ENCODE measurements at regions not wholly inside any gene's neighbourhood (a gene's known extent, or its start where the extent isn't known, plus 50 kb on each side); places are given as distances from the start of the nearest gene placed in this dataset.

GRCh38 chr1:57887964-57888491 lies 464.2 kb upstream of the DAB1 start:
- Histone ChIP-seq H4K20me1 (ENCODE audit: insufficient read depth) (no peaks in the 10 kb centered on the region), H3K27ac (no peak overlapping the region), H3K9me3 (ENCODE audit: insufficient read depth, low read depth) (no peaks in the 10 kb centered on the region), H2AFZ (no peak overlapping the region), H3K4me1 (replicated peaks; ENCODE audit: insufficient read depth) (no peaks in the 10 kb centered on the region), H3K79me2 (ENCODE audit: low read depth) (no peaks in the 10 kb centered on the region), H3K36me3 (ENCODE audit: low read depth) (no peaks in the 10 kb centered on the region), H3K9me2 (ENCODE audit: insufficient read depth) (no peaks in the 10 kb centered on the region), H3K27me3 (ENCODE audit: insufficient read depth, low read depth) (peaks cover 4% of the 10 kb centered on the region; the same call in 1 of the 2 replicates), H3F3A (ENCODE audit: insufficient read depth, low read depth) (no peaks in the 10 kb centered on the region), H3K4me2 (no peak overlapping the region), H3K4me3 (no peak overlapping the region)
- TF ChIP-seq EZH2 (IDR thresholded peaks at IDR 0.05; ENCODE audit: low read depth) (no peak), CTCF (conservative IDR thresholded peaks at IDR 0.05) (no peak)
- intact Hi-C loops (cut with micrococcal nuclease; ENCODE audit: unreplicated experiment), result no loop called here
- no TSS peak for BruUV-seq (replicated peaks)
- no peak for DNase-seq
- POLR2A ChIA-PET (ENCODE audit: unreplicated experiment), result no interaction called here
- CTCF ChIA-PET, result no interaction called here

GRCh38 chr1:57886376-57886775 lies 462.5 kb upstream of the DAB1 start:
- H3K4me3 ChIP-seq, result no peak overlapping the region
- no peaks in the 10 kb centered on the region for H3K9me2 ChIP-seq (ENCODE audit: insufficient read depth)
- no peaks in the 10 kb centered on the region for H3K9me3 ChIP-seq (ENCODE audit: insufficient read depth, low read depth)
- no peaks in the 10 kb centered on the region for H3K4me1 ChIP-seq (replicated peaks; ENCODE audit: insufficient read depth)
- no peaks in the 10 kb centered on the region for H3K79me2 ChIP-seq (ENCODE audit: low read depth)
- no peak overlapping the region for H3K4me2 ChIP-seq
- H3K27me3 ChIP-seq (ENCODE audit: insufficient read depth, low read depth), result peaks cover 4% of the 10 kb centered on the region; the same call in 1 of the 2 replicates
- TF ChIP-seq CTCF (conservative IDR thresholded peaks at IDR 0.05) (no peak), EZH2 (IDR thresholded peaks at IDR 0.05; ENCODE audit: low read depth) (no peak)
- H3K36me3 ChIP-seq (ENCODE audit: low read depth), result no peaks in the 10 kb centered on the region
- POLR2A ChIA-PET (ENCODE audit: unreplicated experiment), result no interaction called here
- H4K20me1 ChIP-seq (ENCODE audit: insufficient read depth), result no peaks in the 10 kb centered on the region
- no peak overlapping the region for H2AFZ ChIP-seq
- no peaks in the 10 kb centered on the region for H3F3A ChIP-seq (ENCODE audit: insufficient read depth, low read depth)
- BruUV-seq (replicated peaks), result no TSS peak
- no peak for DNase-seq
- CTCF ChIA-PET, result no interaction called here
- intact Hi-C loops (cut with micrococcal nuclease; ENCODE audit: unreplicated experiment), result no loop called here
- no peak overlapping the region for H3K27ac ChIP-seq

- intact Hi-C loops (cut with micrococcal nuclease; ENCODE audit: unreplicated experiment), result no loop called here
Measured at GRCh38 chr1:57883642-57883995, 459.8 kb upstream of the DAB1 start.

More at GRCh38 chr1:57883642-57883995, 459.8 kb upstream of the DAB1 start:
- CTCF ChIA-PET, result no interaction called here
- Histone ChIP-seq H4K20me1 (ENCODE audit: insufficient read depth) (no peaks in the 10 kb centered on the region), H3K79me2 (ENCODE audit: low read depth) (no peaks in the 10 kb centered on the region), H3K27ac (no peak overlapping the region), H3K36me3 (ENCODE audit: low read depth) (no peaks in the 10 kb centered on the region), H3F3A (ENCODE audit: insufficient read depth, low read depth) (no peaks in the 10 kb centered on the region), H3K9me3 (ENCODE audit: insufficient read depth, low read depth) (no peaks in the 10 kb centered on the region), H3K27me3 (ENCODE audit: insufficient read depth, low read depth) (peaks cover 4% of the 10 kb centered on the region; the same call in 1 of the 2 replicates), H3K9me2 (ENCODE audit: insufficient read depth) (no peaks in the 10 kb centered on the region), H3K4me3 (no peak overlapping the region), H3K4me2 (no peak overlapping the region), H3K4me1 (replicated peaks; ENCODE audit: insufficient read depth) (no peaks in the 10 kb centered on the region), H2AFZ (no peak overlapping the region)
- no TSS peak for BruUV-seq (replicated peaks)
- TF ChIP-seq CTCF (conservative IDR thresholded peaks at IDR 0.05) (no peak), EZH2 (IDR thresholded peaks at IDR 0.05; ENCODE audit: low read depth) (no peak)
- DNase-seq, result no peak
- POLR2A ChIA-PET (ENCODE audit: unreplicated experiment), result no interaction called here

All from PC-9 (cell line).